ENCODE measurements at regions not wholly inside any gene's neighbourhood (a gene's known extent, or its start where the extent isn't known, plus 50 kb on each side); places are given as distances from the start of the nearest gene placed in this dataset.
A peak's percentile ranks its signal among the peaks of the same experiment; 100 is the strongest.
"Not testable (repeated sequence)": the region's sequence is repeated elsewhere in the genome, so short reads cannot be mapped to it uniquely, and the experiment has no call there.

DNA sequence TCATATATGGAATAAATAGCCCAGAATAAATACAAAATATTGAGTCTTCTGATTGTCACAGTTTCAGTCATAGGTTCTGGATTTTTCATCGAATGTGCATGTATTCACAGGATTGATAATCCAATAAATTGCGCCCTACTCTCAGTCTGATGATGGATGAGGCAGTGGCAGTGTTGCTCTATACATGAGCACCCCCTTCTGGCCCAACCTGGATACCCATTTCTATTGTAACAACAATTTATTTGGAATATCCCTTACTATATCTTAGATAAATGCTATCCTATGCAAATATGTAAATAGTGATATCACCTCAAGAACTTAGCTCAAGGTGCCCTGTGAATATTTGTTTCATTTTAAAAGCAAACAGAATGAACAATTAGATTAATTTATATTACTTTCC lies 733.7 kb upstream of the PABPC4L start:
- in situ Hi-C loops (cut with HindIII; ENCODE audit: low sequenced_read_pairs) = no loop called here
- no peak for DNase-seq (ENCODE audit: low read depth)
- TF ChIP-seq, protein P1, sequence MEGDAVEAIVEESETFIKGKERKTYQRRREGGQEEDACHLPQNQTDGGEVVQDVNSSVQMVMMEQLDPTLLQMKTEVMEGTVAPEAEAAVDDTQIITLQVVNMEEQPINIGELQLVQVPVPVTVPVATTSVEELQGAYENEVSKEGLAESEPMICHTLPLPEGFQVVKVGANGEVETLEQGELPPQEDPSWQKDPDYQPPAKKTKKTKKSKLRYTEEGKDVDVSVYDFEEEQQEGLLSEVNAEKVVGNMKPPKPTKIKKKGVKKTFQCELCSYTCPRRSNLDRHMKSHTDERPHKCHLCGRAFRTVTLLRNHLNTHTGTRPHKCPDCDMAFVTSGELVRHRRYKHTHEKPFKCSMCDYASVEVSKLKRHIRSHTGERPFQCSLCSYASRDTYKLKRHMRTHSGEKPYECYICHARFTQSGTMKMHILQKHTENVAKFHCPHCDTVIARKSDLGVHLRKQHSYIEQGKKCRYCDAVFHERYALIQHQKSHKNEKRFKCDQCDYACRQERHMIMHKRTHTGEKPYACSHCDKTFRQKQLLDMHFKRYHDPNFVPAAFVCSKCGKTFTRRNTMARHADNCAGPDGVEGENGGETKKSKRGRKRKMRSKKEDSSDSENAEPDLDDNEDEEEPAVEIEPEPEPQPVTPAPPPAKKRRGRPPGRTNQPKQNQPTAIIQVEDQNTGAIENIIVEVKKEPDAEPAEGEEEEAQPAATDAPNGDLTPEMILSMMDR (IDR thresholded peaks at IDR 0.05; ENCODE audit: low read depth, low read length, missing control alignments) = peak; percentile 29
- no peak overlapping the region for H3K4me3 ChIP-seq (ENCODE audit: low read depth, low read length)

GRCh38 chr4:134934036-134934808 lies 732.6 kb upstream of the PABPC4L start:
- no peak overlapping the region for H3K4me3 ChIP-seq (ENCODE audit: low read depth, low read length)
- TF ChIP-seq, protein P1 (IDR thresholded peaks at IDR 0.05; ENCODE audit: low read depth, low read length, missing control alignments) = no peak
- in situ Hi-C loops (cut with HindIII; ENCODE audit: low sequenced_read_pairs) = no loop called here
- DNase-seq (ENCODE audit: low read depth) = no peak

- in situ Hi-C loops (cut with HindIII; ENCODE audit: low sequenced_read_pairs) = no loop called here
- TF ChIP-seq, protein P1 (IDR thresholded peaks at IDR 0.05; ENCODE audit: low read depth, low read length, missing control alignments) = no peak
- DNase-seq (ENCODE audit: low read depth) = no peak
- H3K4me3 ChIP-seq (ENCODE audit: low read depth, low read length) = no peak overlapping the region
Measured at GRCh38 chr4:134915355-134915754, 713.8 kb upstream of the PABPC4L start.

GRCh38 chr4:134914250-134914649 lies 712.7 kb upstream of the PABPC4L start:
- H3K4me3 ChIP-seq (ENCODE audit: low read depth, low read length); DNase-seq (ENCODE audit: low read depth); in situ Hi-C loops (cut with HindIII; ENCODE audit: low sequenced_read_pairs): not testable (repeated sequence)

- TF ChIP-seq, protein P1 (IDR thresholded peaks at IDR 0.05; ENCODE audit: low read depth, low read length, missing control alignments) = no peak
- no peak overlapping the region for H3K4me3 ChIP-seq (ENCODE audit: low read depth, low read length)
- DNase-seq (ENCODE audit: low read depth) = no peak
- in situ Hi-C loops (cut with HindIII; ENCODE audit: low sequenced_read_pairs) = no loop called here
Measured at GRCh38 chr4:134911941-134912340, 710.4 kb upstream of the PABPC4L start.

DNA sequence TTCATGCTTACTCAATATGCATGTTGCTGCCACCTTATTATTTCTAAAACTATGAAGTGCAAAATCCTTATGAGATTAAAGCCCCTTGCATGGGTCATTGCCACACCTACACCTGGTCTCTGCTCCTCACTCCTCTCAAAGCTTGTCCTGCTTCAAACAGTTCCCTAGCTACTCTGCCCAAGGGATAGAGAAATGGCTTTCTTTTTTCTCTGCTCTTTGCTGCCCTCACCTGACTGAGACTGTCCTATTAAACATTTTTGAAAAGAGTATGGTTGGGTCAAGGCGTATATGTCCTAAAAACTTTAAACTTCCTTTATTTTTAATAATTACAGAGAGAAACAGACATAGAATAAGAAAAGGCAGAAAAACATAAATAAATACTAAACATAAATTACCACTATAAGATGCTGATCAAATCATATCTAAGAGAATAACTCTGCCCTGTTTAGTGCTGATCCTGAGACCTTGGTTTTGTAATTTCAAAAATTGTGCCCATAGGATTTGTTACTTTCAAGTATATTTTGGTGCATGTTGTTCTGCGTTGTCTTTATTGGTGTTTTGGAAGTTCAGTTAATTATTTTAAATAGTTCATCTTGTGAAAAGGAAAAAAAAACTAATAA lies 704.9 kb upstream of the PABPC4L start:
- peak; percentile 19 for DNase-seq (ENCODE audit: low read depth)
- TF ChIP-seq, protein P1 (IDR thresholded peaks at IDR 0.05; ENCODE audit: low read depth, low read length, missing control alignments) = peak; percentile 54
- no peak overlapping the region for H3K4me3 ChIP-seq (ENCODE audit: low read depth, low read length)
- in situ Hi-C loops (cut with HindIII; ENCODE audit: low sequenced_read_pairs) = no loop called here

DNA sequence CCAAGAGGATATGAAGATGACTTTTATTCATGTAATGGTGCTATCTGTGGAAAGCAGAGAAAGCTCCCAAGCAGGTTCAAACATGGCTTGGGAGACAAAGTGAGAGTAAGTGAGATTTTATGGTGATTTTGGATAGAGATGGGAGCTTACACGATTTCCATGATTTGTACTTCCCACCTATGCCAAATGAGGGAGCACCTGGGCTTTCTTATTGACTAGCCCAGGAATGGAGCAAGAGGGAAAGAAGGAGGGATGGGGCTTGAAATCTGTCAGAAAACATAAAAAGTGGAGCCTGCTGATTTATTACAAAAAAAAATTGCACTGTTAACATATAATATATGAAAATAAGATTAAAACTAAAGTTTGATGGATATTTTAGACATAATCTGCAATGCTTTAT lies 703.5 kb upstream of the PABPC4L start:
- no peak for DNase-seq (ENCODE audit: low read depth)

More for the DNA sequence above, 703.5 kb upstream of the PABPC4L start:
- TF ChIP-seq, protein P1 (IDR thresholded peaks at IDR 0.05; ENCODE audit: low read depth, low read length, missing control alignments) = no peak
- in situ Hi-C loops (cut with HindIII; ENCODE audit: low sequenced_read_pairs) = no loop called here
- no peak overlapping the region for H3K4me3 ChIP-seq (ENCODE audit: low read depth, low read length)
